ENCODE measurements at regions not wholly inside any gene's neighbourhood (a gene's known extent, or its start where the extent isn't known, plus 50 kb on each side); places are given as distances from the start of the nearest gene placed in this dataset.

- TF ChIP-seq EZH2 (IDR thresholded peaks at IDR 0.05; ENCODE audit: borderline replicate concordance, low read length) (no peak), CTCF (conservative IDR thresholded peaks at IDR 0.05 in 1 of 2, IDR thresholded peaks at IDR 0.05 in 1 of 2; ENCODE audit: extremely low read depth in 1 of 2, insufficient read depth in 1 of 2, low read depth in 1 of 2, low read length in 2 of 2) (no peak)
Measured at GRCh38 chr13:73413656-73414055, 354.9 kb downstream of the KLF5 start.

Measured in mammary epithelial cell (primary cell).